SK-N-MC (cell line): ENCODE measurements at regions not wholly inside any gene's neighbourhood (a gene's known extent, or its start where the extent isn't known, plus 50 kb on each side); places are given as distances from the start of the nearest gene placed in this dataset.

ENCODE experiments used
- DNase-seq: peaks from one replicate; pipeline ENCODE4 v3.0.0-alpha.2; 2011; ENCODE audit warnings: low read depth, low spot score
- H3K27ac ChIP-seq: fragments of 200-600 bp; sonication (generic); 2 replicates; pipeline ENCODE4 v1.5.1; 2016; ENCODE audit warnings: mixed run types
- H3K36me3 ChIP-seq: fragments of 200-600 bp; sonication (generic); 2 replicates; pipeline ENCODE4 v1.6.1; 2017; ENCODE audit warnings: antibody characterized with exemption, low read length, mixed read lengths; ENCODE audit not compliant: insufficient read depth
- H3K4me3 ChIP-seq: fragments of 200-600 bp; sonication (generic); 2 replicates; pipeline ENCODE4 v1.5.1; 2016
- H3K9ac ChIP-seq: fragments of 200-600 bp; sonication (generic); 2 replicates; pipeline ENCODE4 v1.8.0; 2017; ENCODE audit warnings: mixed run types, mixed read lengths; ENCODE audit not compliant: insufficient read length
- H3K9me3 ChIP-seq: fragments of 200-600 bp; sonication (generic); 2 replicates; pipeline ENCODE4 v1.6.1; 2017; ENCODE audit warnings: low read depth, mild to moderate bottlenecking, antibody characterized with exemption, low read length, moderate library complexity, mixed read lengths
- EZH2 ChIP-seq: fragments of 200-600 bp; sonication (generic); IDR thresholded peaks from one replicate; pipeline ENCODE4 v1.6.1; 2017; ENCODE audit warnings: antibody characterized with exemption
- FOXP2 ChIP-seq: optimal IDR thresholded peaks from 2 replicates; pipeline ENCODE3; 2011; ENCODE audit warnings: mild to moderate bottlenecking, moderate library complexity; ENCODE audit not compliant: insufficient read depth; ENCODE audit errors: extremely low read length, control extremely low read depth
- POLR2AphosphoS5 ChIP-seq: IDR thresholded peaks from 2 replicates; pipeline ENCODE4 v1.6.1; 2012; ENCODE audit warnings: mild to moderate bottlenecking, low read depth, low read length, borderline replicate concordance

DNA sequence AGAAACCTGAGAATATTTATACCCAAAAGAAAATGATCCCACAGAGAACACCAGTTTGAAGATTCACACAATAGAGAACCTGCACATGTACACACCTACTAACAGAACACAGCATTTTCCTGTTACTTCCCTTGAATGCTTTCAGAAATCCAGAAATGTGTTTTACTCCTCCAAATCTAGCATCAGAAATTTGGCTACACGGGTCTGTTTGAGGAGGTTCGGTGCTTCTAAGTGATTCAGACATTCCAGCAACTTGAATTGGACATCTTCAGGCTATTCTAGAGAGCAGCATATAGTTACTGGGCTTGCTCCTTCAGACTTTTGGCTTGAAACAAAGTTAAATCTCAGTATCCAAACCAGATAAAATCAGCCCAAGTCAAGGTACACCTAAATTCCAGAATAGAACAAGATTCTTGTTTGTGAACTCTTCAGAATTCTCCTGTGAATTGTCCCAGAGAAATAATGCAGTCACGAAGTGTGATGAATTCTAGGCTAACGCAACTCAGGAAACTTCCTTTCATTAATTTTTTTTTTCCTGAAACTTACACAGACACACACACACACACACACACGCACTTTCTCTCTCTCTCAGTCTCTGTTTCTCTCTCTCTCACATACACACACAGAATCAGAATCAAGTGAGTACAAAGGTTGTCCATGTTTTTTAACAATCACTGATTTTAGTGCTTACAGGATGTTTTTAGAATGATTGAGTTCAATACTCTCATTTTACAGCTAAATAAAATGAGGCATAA is 278.4 kb upstream of the SNX7 start:
- H3K9me3 ChIP-seq = no peaks in the 10 kb centered on the region
- no peak overlapping the region for H3K9ac ChIP-seq
- no peaks in the 10 kb centered on the region for H3K36me3 ChIP-seq
- DNase-seq = no peak
- no peak for TF ChIP-seq FOXP2
- TF ChIP-seq EZH2 = no peak
- no peak for TF ChIP-seq POLR2AphosphoS5
- H3K27ac ChIP-seq = no peak overlapping the region
- no peak overlapping the region for H3K4me3 ChIP-seq

DNA sequence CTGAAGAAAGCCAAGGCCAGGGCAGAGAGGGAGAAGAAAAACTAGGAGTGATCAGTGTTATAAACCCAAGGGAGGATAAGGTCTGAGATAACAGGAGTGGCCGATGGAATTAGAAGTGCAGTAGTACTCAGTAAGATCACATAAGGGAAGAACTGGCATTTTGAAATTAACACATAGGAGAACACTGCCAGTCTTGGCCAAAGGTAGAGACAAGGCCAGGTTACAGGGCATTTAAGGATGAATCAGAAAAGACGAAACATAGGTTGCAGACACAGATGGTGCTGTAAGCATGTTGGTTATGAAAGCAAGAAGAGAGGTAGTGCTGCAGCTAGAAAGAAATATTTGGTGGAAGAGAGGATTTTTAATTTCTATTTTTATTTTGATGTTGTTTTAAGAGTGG is 278.9 kb upstream of the SNX7 start:
- TF ChIP-seq FOXP2 (no peak), EZH2 (no peak), POLR2AphosphoS5 (no peak)
- Histone ChIP-seq H3K36me3 (no peaks in the 10 kb centered on the region), H3K9me3 (no peaks in the 10 kb centered on the region), H3K4me3 (no peak overlapping the region), H3K9ac (no peak overlapping the region), H3K27ac (no peak overlapping the region)
- no peak for DNase-seq

DNA sequence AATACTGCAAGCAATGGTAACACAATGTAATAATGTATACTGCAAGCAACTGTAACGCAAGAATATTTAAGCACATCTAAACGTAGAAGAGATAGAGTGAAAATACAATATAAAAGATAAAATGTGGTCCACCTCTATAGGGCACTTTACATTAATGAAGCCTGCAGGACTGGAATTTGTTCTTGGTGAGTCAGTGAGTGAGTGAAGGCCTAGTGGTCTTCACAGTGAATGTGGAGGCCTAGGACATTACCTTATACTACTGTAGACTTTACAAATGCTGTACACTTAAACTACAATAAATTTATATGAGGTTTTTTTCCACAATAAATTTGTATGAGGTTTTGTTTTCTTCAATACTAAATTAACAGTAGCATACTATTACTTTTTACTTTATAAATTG is 287.4 kb upstream of the SNX7 start:
- no peak overlapping the region for H3K27ac ChIP-seq
- DNase-seq = no peak
- H3K9ac ChIP-seq = no peak overlapping the region
- no peak overlapping the region for H3K4me3 ChIP-seq
- no peaks in the 10 kb centered on the region for H3K9me3 ChIP-seq
- TF ChIP-seq POLR2AphosphoS5 = no peak
- TF ChIP-seq FOXP2 = no peak
- no peak for TF ChIP-seq EZH2
- H3K36me3 ChIP-seq = no peaks in the 10 kb centered on the region

GRCh38 chr1:98373056-98373455 is 288.5 kb upstream of the SNX7 start:
- TF ChIP-seq EZH2 = no peak
- TF ChIP-seq POLR2AphosphoS5 = no peak
- TF ChIP-seq FOXP2 = no peak
- no peak overlapping the region for H3K9ac ChIP-seq
- no peaks in the 10 kb centered on the region for H3K36me3 ChIP-seq
- no peak overlapping the region for H3K27ac ChIP-seq
- H3K4me3 ChIP-seq = no peak overlapping the region
- no peaks in the 10 kb centered on the region for H3K9me3 ChIP-seq
- no peak for DNase-seq

- no peak overlapping the region for H3K27ac ChIP-seq
- no peak for DNase-seq
- H3K4me3 ChIP-seq = no peak overlapping the region
- H3K36me3 ChIP-seq = no peaks in the 10 kb centered on the region
- TF ChIP-seq POLR2AphosphoS5 = no peak
- no peak for TF ChIP-seq FOXP2
- TF ChIP-seq EZH2 = no peak
- H3K9me3 ChIP-seq = no peaks in the 10 kb centered on the region
- no peak overlapping the region for H3K9ac ChIP-seq
Measured at GRCh38 chr1:98371764-98372163, 289.8 kb upstream of the SNX7 start.

DNA sequence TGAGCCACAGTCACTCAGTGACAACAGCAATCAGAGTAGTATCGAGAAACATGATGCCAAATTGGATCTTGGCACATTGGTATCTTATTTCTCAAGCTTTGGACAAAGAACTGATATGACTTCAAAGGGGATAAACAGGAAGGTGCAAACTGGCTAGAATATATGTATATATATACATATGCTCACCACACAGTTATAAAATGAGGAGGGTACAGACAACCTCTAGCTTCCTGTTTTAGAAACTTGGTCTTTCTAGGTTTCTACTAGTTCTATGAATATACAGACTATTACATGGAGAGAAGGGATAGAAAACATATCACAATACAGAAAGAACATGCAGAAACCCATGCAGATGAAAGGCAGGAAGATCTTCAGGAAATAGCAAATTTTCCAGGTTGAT is 292.1 kb upstream of the SNX7 start:
- H3K9me3 ChIP-seq = no peaks in the 10 kb centered on the region
- DNase-seq = no peak
- H3K4me3 ChIP-seq = no peak overlapping the region
- H3K9ac ChIP-seq = no peak overlapping the region
- no peak overlapping the region for H3K27ac ChIP-seq
- no peaks in the 10 kb centered on the region for H3K36me3 ChIP-seq
- TF ChIP-seq FOXP2 (no peak), EZH2 (no peak), POLR2AphosphoS5 (no peak)

GRCh38 chr1:98368995-98369394 is 292.5 kb upstream of the SNX7 start:
- no peak overlapping the region for H3K27ac ChIP-seq
- TF ChIP-seq FOXP2 (no peak), EZH2 (no peak), POLR2AphosphoS5 (no peak)
- no peaks in the 10 kb centered on the region for H3K9me3 ChIP-seq
- no peak overlapping the region for H3K4me3 ChIP-seq
- no peak for DNase-seq
- H3K9ac ChIP-seq = no peak overlapping the region
- H3K36me3 ChIP-seq = no peaks in the 10 kb centered on the region

GRCh38 chr1:98367426-98367825 is 294.1 kb upstream of the SNX7 start:
- Histone ChIP-seq H3K27ac (no peak overlapping the region), H3K9ac (no peak overlapping the region), H3K9me3 (no peaks in the 10 kb centered on the region), H3K4me3 (no peak overlapping the region), H3K36me3 (no peaks in the 10 kb centered on the region)
- TF ChIP-seq POLR2AphosphoS5 (no peak), FOXP2 (no peak), EZH2 (no peak)
- DNase-seq = no peak

GRCh38 chr1:98366343-98366742 is 295.2 kb upstream of the SNX7 start:
- Histone ChIP-seq H3K4me3 (no peak overlapping the region), H3K27ac (no peak overlapping the region), H3K36me3 (no peaks in the 10 kb centered on the region), H3K9ac (no peak overlapping the region), H3K9me3 (no peaks in the 10 kb centered on the region)
- DNase-seq = no peak
- TF ChIP-seq EZH2 (no peak), POLR2AphosphoS5 (no peak), FOXP2 (no peak)
